Stimulated activated memory B cell treated with anti-CD40 and anti-IgM and Interleukin-4, amounts not matched to agents 10 μg/mL and 1 μg/mL and 100 μg/mL, for 72 hours (primary cell): ENCODE measurements at regions not wholly inside any gene's neighbourhood (a gene's known extent, or its start where the extent isn't known, plus 50 kb on each side); places are given as distances from the start of the nearest gene placed in this dataset.

Experiments
- ATAC-seq: fragments of 150-1000 bp; cut with Tn5 transposase; 2 replicates; pipeline ENCODE4 v1.10.0; 2021
- H3K27ac Mint-ChIP-seq: one replicate; pipeline ENCODE4 v1.8.0; 2022; ENCODE audit warnings: mild to moderate bottlenecking, mixed read lengths
- H3K27me3 Mint-ChIP-seq: one replicate; pipeline ENCODE4 v1.8.0; 2022; ENCODE audit warnings: mixed read lengths
- H3K36me3 Mint-ChIP-seq: one replicate; pipeline ENCODE4 v1.8.0; 2022; ENCODE audit warnings: mixed read lengths
- H3K4me1 Mint-ChIP-seq: one replicate; pipeline ENCODE4 v1.8.0; 2022; ENCODE audit warnings: mixed read lengths
- H3K4me3 Mint-ChIP-seq: one replicate; pipeline ENCODE4 v1.8.0; 2022; ENCODE audit warnings: mild to moderate bottlenecking, moderate library complexity, mixed read lengths
- H3K9me3 Mint-ChIP-seq: one replicate; pipeline ENCODE4 v1.8.0; 2022; ENCODE audit warnings: mixed read lengths

DNA sequence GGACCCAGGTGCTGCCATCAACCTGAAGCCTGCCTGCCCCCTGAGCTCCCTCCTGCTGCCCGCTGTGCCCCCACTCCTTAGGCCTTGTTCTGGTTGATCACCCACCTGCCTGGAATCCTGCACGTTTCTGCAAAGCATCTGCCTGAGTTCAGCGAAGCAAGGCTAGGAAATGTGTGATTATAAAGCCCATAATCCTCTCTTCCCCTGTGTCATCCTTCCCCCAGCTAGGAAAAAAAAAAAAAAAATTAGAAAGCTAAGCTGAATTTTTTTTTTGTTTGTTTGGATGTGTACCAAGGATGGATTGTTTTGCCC lies 93.2 kb downstream of the FOXA2 start:
- peaks cover 5% of the 10 kb centered on the region for H3K9me3 Mint-ChIP-seq
- no peaks in the 10 kb centered on the region for H3K36me3 Mint-ChIP-seq
- no peaks in the 10 kb centered on the region for H3K27me3 Mint-ChIP-seq
- no peak overlapping the region for H3K27ac Mint-ChIP-seq
- H3K4me3 Mint-ChIP-seq: no peak overlapping the region
- H3K4me1 Mint-ChIP-seq: no peaks in the 10 kb centered on the region
- no peak for ATAC-seq

DNA sequence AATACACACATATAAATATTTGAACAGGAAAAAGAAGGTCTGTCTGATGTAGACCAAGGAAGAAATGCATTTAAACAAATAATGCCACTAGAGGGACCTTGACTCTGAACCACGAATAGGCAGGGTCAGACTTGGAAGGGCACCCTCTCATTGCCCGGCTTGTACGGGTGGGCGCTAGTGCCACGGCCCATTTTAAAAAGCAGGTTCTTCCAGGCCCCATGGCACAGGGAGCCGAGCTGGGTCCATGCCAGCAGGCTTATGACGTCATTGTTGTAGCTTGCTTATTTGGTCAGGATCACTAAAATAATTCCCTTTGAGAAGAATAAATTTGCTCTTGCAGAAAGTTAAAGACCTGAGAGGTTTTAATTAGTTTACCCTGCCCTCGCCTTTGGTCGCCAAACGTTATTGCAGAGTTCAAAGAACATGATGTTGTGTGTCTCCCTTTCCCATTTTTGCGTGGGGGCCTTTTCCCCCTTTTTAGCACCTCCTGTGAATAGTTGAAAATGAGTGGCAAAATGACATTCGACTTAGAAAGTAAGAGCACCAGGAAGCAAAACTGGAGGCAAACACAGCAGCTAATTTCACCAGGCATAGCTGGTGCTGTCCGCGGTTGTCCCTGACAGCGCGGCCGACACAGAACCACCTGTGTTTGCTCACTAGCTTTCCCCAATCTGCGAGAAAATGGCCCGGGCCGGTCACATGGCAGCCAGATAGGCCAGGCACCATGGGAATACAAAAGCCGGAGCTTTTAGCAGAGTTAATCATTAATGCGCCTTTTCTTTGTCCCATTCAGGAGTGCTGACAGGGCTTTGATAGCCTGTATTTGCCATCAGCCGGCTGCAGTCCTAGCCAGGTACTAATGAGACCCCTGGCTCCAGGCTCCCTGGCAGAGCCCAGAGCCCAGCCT lies 93.8 kb downstream of the FOXA2 start:
- Mint-ChIP-seq H3K27ac (no peak overlapping the region), H3K9me3 (peaks cover 5% of the 10 kb centered on the region), H3K4me1 (no peaks in the 10 kb centered on the region), H3K27me3 (no peaks in the 10 kb centered on the region), H3K4me3 (no peak overlapping the region), H3K36me3 (no peaks in the 10 kb centered on the region)
- no peak for ATAC-seq

DNA sequence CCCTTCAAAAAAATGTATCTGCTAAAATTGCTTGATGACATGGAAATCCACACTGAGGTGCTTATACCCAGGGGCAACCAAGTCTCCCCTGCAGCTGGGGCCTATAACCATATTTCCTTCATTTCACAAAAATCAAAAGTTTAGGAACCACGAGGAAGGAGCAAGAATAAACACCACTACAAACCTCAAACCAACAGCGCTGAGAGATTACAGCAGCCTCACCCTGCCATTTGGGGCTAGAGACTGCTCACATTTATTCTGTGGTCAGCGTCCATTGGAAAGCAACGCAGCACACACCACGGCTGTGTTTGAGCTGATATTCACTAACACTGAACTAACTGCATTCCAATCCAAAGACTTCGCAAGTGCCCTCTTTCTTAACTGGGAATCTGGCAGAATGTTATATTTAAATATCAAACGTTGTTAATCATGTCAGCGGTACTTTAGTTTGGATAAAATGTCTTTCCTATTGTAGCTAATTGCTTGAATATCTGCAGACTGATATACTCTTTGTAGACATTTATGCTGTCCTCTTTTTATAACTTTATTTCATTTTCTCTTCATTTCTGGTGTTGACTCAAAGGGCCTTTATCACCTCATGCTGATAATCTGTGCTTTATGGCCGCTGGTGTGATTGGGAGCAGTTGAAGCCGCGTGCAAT lies 94.6 kb downstream of the FOXA2 start:
- Mint-ChIP-seq H3K36me3 (no peaks in the 10 kb centered on the region), H3K9me3 (peaks cover 5% of the 10 kb centered on the region), H3K27me3 (no peaks in the 10 kb centered on the region), H3K4me1 (no peaks in the 10 kb centered on the region), H3K27ac (no peak overlapping the region), H3K4me3 (no peak overlapping the region)
- ATAC-seq: no peak

DNA sequence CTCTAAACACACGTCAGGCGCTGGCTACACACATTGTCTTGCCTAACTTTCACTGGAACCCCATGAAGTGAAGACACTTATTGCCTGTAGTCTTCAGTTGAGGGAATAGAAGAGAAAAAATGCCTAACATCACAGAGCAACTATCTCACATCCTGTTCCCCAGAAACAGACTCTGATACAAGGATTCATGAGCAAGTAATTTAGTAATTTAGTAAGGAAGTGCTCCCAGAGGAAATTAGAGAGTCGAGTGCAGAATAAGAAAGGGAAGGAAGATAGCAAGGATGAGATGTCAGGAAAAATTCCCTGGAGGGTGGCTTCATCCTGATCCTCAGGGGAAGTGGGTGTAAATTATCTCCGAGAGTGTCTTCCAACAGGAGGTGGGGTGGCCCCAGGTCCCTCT lies 104.0 kb downstream of the FOXA2 start:
- peaks cover 12% of the 10 kb centered on the region for H3K9me3 Mint-ChIP-seq
- no peak overlapping the region for H3K27ac Mint-ChIP-seq
- ATAC-seq: no peak
- H3K4me1 Mint-ChIP-seq: no peaks in the 10 kb centered on the region
- H3K27me3 Mint-ChIP-seq: no peaks in the 10 kb centered on the region
- H3K4me3 Mint-ChIP-seq: no peak overlapping the region
- H3K36me3 Mint-ChIP-seq: no peaks in the 10 kb centered on the region

DNA sequence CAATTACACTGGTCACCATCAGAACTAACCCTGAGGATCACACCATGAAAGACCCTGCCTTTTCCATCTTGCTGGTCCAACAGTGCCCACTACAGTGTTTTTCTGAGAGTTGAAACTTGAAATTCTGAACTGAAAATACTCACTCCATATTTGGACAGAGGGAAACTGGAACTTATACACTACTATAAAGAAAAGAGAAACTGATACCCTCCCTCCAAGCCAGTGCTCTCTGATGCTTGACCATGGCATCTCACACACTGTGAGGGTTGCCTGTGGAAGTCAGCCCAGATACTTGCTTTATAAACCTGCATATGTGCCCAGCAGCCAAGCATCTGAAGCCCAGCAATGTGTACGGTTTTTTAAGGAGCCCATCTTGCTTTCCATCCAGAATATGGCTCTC lies 108.7 kb downstream of the FOXA2 start:
- peaks cover 24% of the 10 kb centered on the region for H3K9me3 Mint-ChIP-seq
- ATAC-seq: no peak
- H3K36me3 Mint-ChIP-seq: no peaks in the 10 kb centered on the region
- H3K4me1 Mint-ChIP-seq: no peaks in the 10 kb centered on the region
- no peaks in the 10 kb centered on the region for H3K27me3 Mint-ChIP-seq
- H3K4me3 Mint-ChIP-seq: no peak overlapping the region
- H3K27ac Mint-ChIP-seq: no peak overlapping the region

DNA sequence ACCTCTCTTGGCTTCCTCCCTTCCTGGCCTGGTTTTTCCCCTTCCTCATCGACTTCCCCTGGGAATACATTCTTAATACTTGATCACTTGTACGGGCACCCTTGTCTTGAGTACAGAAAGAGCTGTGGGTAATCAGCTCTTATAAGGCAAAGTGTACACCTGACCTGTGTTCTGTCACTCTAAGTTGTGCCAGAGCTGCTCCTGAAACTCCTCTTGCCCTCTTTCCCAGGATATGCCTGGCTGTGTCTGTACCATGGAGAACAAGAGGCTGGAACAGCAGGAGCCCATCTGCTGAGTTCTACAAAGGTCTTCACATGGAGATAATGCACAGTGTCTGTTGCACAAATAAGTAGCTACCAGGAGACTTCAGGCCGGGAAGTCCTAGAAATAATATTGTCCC lies 110.1 kb downstream of the FOXA2 start:
- H3K4me1 Mint-ChIP-seq: no peaks in the 10 kb centered on the region
- H3K4me3 Mint-ChIP-seq: no peak overlapping the region
- peaks cover 24% of the 10 kb centered on the region for H3K9me3 Mint-ChIP-seq
- no peak for ATAC-seq
- H3K27ac Mint-ChIP-seq: no peak overlapping the region
- H3K27me3 Mint-ChIP-seq: no peaks in the 10 kb centered on the region
- no peaks in the 10 kb centered on the region for H3K36me3 Mint-ChIP-seq

DNA sequence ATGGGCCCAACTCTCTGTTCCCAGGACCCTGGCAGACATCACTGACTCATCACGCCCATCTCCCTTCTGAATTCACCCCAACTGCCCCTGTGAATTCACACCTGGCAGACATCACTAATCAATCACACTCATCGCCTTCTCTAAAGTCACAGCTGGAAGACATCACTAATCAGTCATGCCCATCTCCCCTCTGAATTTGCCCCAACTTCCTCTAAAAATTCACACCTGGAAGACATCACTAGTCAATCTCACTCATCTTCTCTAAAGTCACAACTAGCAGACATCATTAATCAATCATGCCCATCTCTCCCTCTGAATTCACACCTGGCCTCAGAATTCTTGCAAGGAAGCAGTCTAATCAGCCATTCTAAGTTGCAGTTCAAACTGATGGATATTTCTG lies 111.1 kb downstream of the FOXA2 start:
- H3K4me3 Mint-ChIP-seq: no peak overlapping the region
- H3K27me3 Mint-ChIP-seq: no peaks in the 10 kb centered on the region
- no peak for ATAC-seq
- no peaks in the 10 kb centered on the region for H3K36me3 Mint-ChIP-seq
- no peak overlapping the region for H3K27ac Mint-ChIP-seq
- H3K9me3 Mint-ChIP-seq: peaks cover 19% of the 10 kb centered on the region
- no peaks in the 10 kb centered on the region for H3K4me1 Mint-ChIP-seq

DNA sequence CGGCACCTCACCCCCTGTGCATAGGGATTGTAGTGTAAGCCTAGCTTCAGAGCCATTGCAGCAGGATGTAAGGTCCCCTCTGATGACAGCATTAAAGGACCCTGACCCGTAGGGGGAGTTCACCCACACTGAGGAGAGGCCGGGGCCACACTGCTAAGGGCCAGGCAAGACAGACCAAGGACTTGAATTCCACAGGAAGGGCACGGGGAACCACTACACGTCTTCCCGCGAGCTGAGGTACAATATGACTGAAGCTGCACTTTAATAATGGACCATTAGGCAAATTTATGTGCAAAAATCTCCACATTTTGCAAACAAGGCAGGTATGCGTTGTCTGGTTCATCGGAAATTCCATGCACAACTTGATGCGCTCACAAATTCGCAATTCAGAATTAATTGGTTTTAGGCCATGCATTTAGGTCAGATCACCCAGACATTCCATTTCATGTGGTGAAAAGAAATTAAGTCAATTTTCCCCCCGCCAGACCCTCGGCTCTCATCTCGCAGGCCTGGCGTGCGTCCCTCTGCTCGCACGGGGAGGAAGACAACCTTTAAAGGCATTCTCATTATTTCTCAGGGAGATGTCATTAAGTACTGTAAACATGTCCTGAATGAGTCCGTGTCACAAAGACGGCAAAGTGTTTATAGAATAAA lies 111.8 kb downstream of the FOXA2 start:
- H3K9me3 Mint-ChIP-seq: peaks cover 14% of the 10 kb centered on the region
- ATAC-seq: no peak
- H3K4me1 Mint-ChIP-seq: no peaks in the 10 kb centered on the region
- H3K4me3 Mint-ChIP-seq: no peak overlapping the region
- H3K27me3 Mint-ChIP-seq: no peaks in the 10 kb centered on the region
- no peak overlapping the region for H3K27ac Mint-ChIP-seq
- H3K36me3 Mint-ChIP-seq: no peaks in the 10 kb centered on the region

DNA sequence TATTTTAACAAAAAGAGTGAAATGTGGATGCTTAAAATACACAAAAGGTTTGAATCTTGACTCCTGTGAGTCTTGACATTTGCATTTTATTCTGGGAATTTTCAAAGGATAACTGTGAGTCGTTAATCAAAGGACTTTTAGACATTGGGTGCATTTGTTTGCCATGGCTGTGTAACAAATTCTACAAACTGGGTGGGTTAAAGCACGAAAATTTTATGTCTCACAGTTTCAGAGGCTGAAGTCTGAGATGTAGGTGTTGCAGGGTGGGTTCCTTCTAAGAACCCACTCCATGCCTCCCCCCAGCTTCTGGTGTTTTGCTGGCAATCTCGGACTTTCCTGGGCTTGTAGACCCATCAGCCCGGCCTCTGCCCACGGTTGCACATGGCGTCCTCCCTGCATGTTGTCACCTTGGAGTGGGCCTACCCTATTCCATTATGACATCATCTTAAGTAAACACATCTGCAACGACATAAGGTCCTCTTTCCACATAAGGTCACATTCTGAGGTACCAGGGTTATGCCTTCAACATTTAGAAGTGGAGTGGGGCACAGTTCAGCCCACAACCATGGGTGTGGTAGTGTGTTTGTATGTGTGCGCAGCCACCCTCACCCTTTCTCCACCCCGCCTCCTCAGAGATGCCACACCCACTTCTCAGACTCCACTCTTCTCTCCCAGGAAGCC lies 113.1 kb downstream of the FOXA2 start:
- H3K36me3 Mint-ChIP-seq: no peaks in the 10 kb centered on the region
- H3K9me3 Mint-ChIP-seq: peaks cover 12% of the 10 kb centered on the region
- no peaks in the 10 kb centered on the region for H3K27me3 Mint-ChIP-seq
- no peaks in the 10 kb centered on the region for H3K4me1 Mint-ChIP-seq
- no peak for ATAC-seq
- no peak overlapping the region for H3K4me3 Mint-ChIP-seq
- H3K27ac Mint-ChIP-seq: no peak overlapping the region

DNA sequence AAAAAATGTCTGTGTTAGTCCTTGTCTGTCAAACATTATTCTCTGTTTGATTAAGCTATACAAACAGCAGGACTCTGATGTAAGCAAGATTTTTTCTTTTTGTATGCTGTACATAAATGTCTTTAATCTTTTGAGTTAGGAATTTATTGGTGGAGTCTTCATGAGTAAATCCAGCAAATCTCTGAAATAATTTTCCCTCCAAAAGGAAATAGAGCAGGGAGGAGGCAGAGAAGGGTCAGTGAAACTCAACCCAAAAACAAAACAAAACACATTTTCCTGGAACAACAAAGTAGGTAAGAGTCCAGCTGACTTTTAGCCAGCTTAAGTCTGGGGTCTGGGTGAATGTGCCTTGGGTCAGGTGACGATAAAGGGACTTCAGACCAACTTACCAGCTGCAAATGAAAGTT lies 113.7 kb downstream of the FOXA2 start:
- no peak for ATAC-seq
- Mint-ChIP-seq H3K36me3 (no peaks in the 10 kb centered on the region), H3K4me1 (no peaks in the 10 kb centered on the region), H3K27me3 (no peaks in the 10 kb centered on the region), H3K4me3 (no peak overlapping the region), H3K9me3 (peaks cover 12% of the 10 kb centered on the region), H3K27ac (no peak overlapping the region)

DNA sequence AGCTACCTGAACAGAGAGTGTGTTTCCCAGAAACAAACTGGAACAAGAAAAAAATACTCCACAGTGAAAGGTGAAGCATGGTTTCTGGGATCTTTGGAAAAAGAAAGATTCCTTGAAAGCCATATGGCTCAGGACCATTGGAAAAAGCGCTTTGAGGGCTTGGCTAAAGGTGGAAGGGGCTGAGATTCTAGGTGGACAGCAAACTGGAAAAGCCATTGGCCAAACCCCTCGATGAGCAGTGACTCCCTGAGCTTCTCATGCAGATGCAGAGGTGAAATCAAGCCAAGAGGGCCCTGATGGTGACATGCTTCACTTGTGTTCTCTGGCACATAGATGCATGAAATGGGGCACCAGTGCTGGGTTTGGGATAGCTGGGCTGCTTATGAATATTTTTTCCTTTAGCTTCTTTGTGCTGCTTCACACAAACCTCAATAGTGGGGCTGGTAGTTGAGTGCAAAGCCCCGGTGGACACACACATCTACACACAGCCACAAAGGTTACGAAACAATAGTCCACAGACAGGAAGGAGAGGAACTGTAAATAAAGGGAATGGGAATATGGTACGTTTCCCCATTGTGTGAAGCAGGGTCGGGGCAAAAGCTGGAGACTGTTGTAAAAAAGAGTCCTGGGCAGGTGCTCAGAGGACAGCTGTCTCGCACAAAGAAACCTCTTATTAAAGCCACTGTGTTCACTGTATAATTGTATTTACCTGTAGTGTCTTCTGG lies 117.8 kb downstream of the FOXA2 start:
- no peak overlapping the region for H3K4me3 Mint-ChIP-seq
- H3K27me3 Mint-ChIP-seq: no peaks in the 10 kb centered on the region
- no peak overlapping the region for H3K27ac Mint-ChIP-seq
- no peaks in the 10 kb centered on the region for H3K36me3 Mint-ChIP-seq
- H3K4me1 Mint-ChIP-seq: no peaks in the 10 kb centered on the region
- ATAC-seq: no peak
- peaks cover under 1% of the 10 kb centered on the region for H3K9me3 Mint-ChIP-seq

DNA sequence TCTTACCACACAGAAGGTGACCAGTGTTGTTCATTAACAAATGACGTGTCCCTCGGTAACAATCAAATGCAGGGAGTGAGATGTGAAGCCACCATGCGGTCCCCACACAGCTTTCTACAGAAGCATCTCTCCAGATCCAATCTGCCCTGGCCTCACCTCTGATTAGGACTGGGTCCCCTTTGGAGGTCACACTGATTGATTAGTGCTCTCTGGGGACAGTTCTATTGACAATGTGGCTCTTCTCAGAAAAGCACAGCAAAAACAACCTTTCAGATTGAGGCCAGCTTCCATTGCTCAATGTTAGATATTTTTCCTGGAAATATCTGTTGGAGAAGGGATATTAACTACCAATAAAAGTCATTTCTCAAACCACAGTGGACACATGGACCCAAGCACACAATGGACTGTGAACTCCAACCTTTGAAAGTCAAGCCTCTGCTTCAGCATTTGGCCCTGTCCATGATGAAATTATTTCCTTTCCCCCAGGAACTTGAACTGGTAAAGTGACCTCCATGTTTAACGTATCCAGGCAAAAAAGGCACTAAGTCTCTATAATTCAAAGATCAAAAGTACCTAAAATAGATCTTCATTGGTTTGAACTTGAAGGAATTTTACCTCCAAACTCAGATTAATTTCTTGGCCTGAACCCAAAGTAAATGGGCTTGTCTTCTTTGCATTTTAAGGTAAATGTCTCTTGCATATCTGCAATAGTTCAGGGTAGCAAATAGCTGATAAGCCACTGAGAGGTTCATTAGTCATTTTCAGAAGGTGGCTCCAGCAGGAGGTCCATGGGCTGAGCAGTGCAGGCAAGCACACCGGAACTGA lies 118.5 kb downstream of the FOXA2 start:
- no peak overlapping the region for H3K4me3 Mint-ChIP-seq
- no peaks in the 10 kb centered on the region for H3K9me3 Mint-ChIP-seq
- no peak for ATAC-seq
- no peaks in the 10 kb centered on the region for H3K4me1 Mint-ChIP-seq
- no peaks in the 10 kb centered on the region for H3K36me3 Mint-ChIP-seq
- no peaks in the 10 kb centered on the region for H3K27me3 Mint-ChIP-seq
- no peak overlapping the region for H3K27ac Mint-ChIP-seq

DNA sequence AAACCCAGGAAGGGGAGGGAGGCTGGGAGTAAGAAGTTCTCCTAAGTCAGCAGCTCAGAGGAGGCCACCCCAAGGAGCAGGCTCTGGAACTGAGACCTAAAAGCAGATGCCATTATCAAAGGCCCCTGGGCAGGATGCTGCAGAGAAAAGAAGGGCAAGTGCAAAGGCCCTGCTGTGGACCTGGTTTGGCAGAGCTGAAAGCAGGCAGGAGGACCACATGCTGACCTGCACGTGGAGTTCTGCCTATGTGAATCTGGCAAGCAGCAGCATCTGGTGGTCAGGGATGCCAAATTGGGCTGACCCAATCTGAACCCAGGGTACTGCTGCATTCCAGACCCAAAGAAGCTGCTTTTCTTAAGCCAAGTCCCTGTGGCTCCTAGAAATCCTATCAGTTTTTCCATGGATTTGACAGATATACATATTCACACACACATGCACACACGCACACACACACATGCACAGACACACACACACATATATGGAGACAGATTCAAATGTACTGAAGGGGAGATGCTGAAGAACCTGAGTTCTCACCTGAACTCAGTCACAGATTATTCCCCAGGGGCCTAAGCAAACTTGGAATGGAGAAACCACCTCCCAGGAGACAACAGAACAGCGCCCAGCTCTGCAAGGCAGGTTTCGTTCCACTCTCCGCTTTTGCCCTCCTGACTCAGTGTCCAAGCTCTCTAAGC lies 119.9 kb downstream of the FOXA2 start:
- no peaks in the 10 kb centered on the region for H3K9me3 Mint-ChIP-seq

More for the DNA sequence above, 119.9 kb downstream of the FOXA2 start:
- H3K4me3 Mint-ChIP-seq: no peak overlapping the region
- H3K4me1 Mint-ChIP-seq: no peaks in the 10 kb centered on the region
- no peaks in the 10 kb centered on the region for H3K27me3 Mint-ChIP-seq
- H3K27ac Mint-ChIP-seq: no peak overlapping the region
- ATAC-seq: no peak
- H3K36me3 Mint-ChIP-seq: no peaks in the 10 kb centered on the region
